WTC11 (cell line): ENCODE measurements at regions not wholly inside any gene's neighbourhood (a gene's known extent, or its start where the extent isn't known, plus 50 kb on each side); places are given as distances from the start of the nearest gene placed in this dataset.

Experiments used
- ARID4B ChIP-seq: sonication (generic); formaldehyde crosslinking; IDR thresholded peaks from 2 replicates; pipeline ENCODE4 v1.8.0; 2023; ENCODE audit warnings: missing genetic modification reagents, mild to moderate bottlenecking, borderline replicate concordance
- ATF6 ChIP-seq: sonication (generic); formaldehyde crosslinking; IDR thresholded peaks from 2 replicates; pipeline ENCODE4 v1.8.1; 2023; ENCODE audit warnings: mild to moderate bottlenecking, missing genetic modification reagents
- CTCF ChIP-seq: fragments of 200-600 bp; IDR thresholded peaks from 2 replicates; pipeline ENCODE4 v1.8.0; 2022; ENCODE audit warnings: antibody characterized with exemption
- ELF4 ChIP-seq: sonication (generic); formaldehyde crosslinking; IDR thresholded peaks from 2 replicates; pipeline ENCODE4 v1.8.1; 2022; ENCODE audit warnings: low read depth, mild to moderate bottlenecking, moderate library complexity, missing genetic modification reagents
- FOXJ3 ChIP-seq: sonication (generic); formaldehyde crosslinking; IDR thresholded peaks from 2 replicates; pipeline ENCODE4 v1.9.0; 2021; ENCODE audit warnings: missing genetic modification reagents, mild to moderate bottlenecking, borderline replicate concordance
- PREB ChIP-seq: sonication (generic); formaldehyde crosslinking; IDR thresholded peaks from 2 replicates; pipeline ENCODE4 v1.8.1; 2022; ENCODE audit warnings: mild to moderate bottlenecking, missing genetic modification reagents, moderate library complexity, borderline replicate concordance
- TCF7 ChIP-seq: sonication (generic); formaldehyde crosslinking; IDR thresholded peaks from 2 replicates; pipeline ENCODE4 v1.8.0; 2022; ENCODE audit warnings: mild to moderate bottlenecking, low read depth, missing genetic modification reagents, moderate library complexity
- TP53 ChIP-seq: sonication (generic); formaldehyde crosslinking; IDR thresholded peaks from 2 replicates; pipeline ENCODE4 v1.8.1; 2023; ENCODE audit warnings: mild to moderate bottlenecking, missing genetic modification reagents
- ZMAT4 ChIP-seq: fragments of 250-450 bp; sonication (Bioruptor Pico); IDR thresholded peaks from 2 replicates; pipeline ENCODE4 v1.9.0; 2021; ENCODE audit warnings: mild to moderate bottlenecking

GRCh38 chr12:102316723-102317122, 119.1 kb upstream of the PMCH start:
- TF ChIP-seq TCF7, result no peak
- no peak for TF ChIP-seq ATF6 (CRISPR knock-in tag)
- no peak for TF ChIP-seq CTCF
- no peak for TF ChIP-seq FOXJ3 (CRISPR knock-in tag)
- TF ChIP-seq ZMAT4 (CRISPR knock-in tag), result no peak
- no peak for TF ChIP-seq ARID4B (CRISPR knock-in tag)
- TF ChIP-seq TP53, result no peak
- no peak for TF ChIP-seq PREB (CRISPR knock-in tag)
- TF ChIP-seq ELF4 (CRISPR knock-in tag), result no peak
